ENCODE measurements at regions not wholly inside any gene's neighbourhood (a gene's known extent, or its start where the extent isn't known, plus 50 kb on each side); places are given as distances from the start of the nearest gene placed in this dataset.

DNA sequence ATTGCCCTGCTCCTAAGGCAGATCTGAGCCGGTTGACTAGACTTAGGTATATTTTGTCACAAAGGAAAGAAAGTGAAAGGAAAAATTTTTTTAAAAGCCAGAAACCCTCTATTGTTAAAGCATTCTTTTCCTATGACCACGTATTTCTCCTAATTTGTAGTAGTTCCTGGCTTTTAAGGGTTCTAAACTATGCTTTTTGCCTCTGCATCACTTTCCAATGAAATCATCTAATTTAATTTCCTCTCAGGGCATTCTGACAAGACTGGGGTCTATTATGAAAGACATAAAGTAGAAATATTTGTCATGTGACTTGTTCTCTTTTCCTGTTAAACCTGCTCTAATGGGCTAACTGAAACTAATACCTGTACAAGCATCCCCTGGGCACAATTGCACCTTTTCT is 233.0 kb upstream of the PRR20A start:
- TF ChIP-seq ARNTL (CRISPR knock-in tag; IDR thresholded peaks at IDR 0.05; ENCODE audit: borderline replicate concordance, low read depth) (no peak), ZC3H10 (CRISPR knock-in tag; IDR thresholded peaks at IDR 0.05) (no peak), ZFP3 (CRISPR knock-in tag; IDR thresholded peaks at IDR 0.05) (no peak), RARB (CRISPR knock-in tag; IDR thresholded peaks at IDR 0.05) (no peak), CREB5 (CRISPR knock-in tag; IDR thresholded peaks at IDR 0.05; ENCODE audit: low read depth) (0 out of 2 replicates have a peak, but pooled peaks have one; percentile 27), ISL1 (CRISPR knock-in tag; IDR thresholded peaks at IDR 0.05) (peak; percentile 79), ZNF565 (CRISPR knock-in tag; conservative IDR thresholded peaks at IDR 0.05; ENCODE audit: low read depth) (no peak)
- TF ChIP-seq, protein P1, sequence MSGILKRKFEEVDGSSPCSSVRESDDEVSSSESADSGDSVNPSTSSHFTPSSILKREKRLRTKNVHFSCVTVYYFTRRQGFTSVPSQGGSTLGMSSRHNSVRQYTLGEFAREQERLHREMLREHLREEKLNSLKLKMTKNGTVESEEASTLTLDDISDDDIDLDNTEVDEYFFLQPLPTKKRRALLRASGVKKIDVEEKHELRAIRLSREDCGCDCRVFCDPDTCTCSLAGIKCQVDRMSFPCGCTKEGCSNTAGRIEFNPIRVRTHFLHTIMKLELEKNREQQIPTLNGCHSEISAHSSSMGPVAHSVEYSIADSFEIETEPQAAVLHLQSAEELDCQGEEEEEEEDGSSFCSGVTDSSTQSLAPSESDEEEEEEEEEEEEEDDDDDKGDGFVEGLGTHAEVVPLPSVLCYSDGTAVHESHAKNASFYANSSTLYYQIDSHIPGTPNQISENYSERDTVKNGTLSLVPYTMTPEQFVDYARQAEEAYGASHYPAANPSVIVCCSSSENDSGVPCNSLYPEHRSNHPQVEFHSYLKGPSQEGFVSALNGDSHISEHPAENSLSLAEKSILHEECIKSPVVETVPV (CRISPR knock-in tag; IDR thresholded peaks at IDR 0.05): no peak
- peak; percentile 84 for ATAC-seq

- ATAC-seq: no peak
- TF ChIP-seq TCF4 (CRISPR knock-in tag; IDR thresholded peaks at IDR 0.05; ENCODE audit: borderline replicate concordance) (no peak), ESRRG (CRISPR knock-in tag; IDR thresholded peaks at IDR 0.05) (no peak), PPARA (CRISPR knock-in tag; IDR thresholded peaks at IDR 0.05; ENCODE audit: borderline replicate concordance) (no peak), SNAI2 (CRISPR knock-in tag; IDR thresholded peaks at IDR 0.05) (no peak), ZFP30 (CRISPR knock-in tag; IDR thresholded peaks at IDR 0.05) (no peak), BACH2 (CRISPR knock-in tag; IDR thresholded peaks at IDR 0.05; ENCODE audit: borderline replicate concordance) (no peak), ZC3H10 (CRISPR knock-in tag; IDR thresholded peaks at IDR 0.05) (no peak), GLIS3 (CRISPR knock-in tag; IDR thresholded peaks at IDR 0.05) (no peak), ISL1 (CRISPR knock-in tag; IDR thresholded peaks at IDR 0.05) (no peak), TSHZ2 (CRISPR knock-in tag; IDR thresholded peaks at IDR 0.05) (no peak), TOX (CRISPR knock-in tag; IDR thresholded peaks at IDR 0.05; ENCODE audit: borderline replicate concordance) (no peak), ZFP3 (CRISPR knock-in tag; IDR thresholded peaks at IDR 0.05) (no peak)
- TF ChIP-seq, protein P1 (CRISPR knock-in tag; IDR thresholded peaks at IDR 0.05): no peak
- TF ChIP-seq, protein P2, sequence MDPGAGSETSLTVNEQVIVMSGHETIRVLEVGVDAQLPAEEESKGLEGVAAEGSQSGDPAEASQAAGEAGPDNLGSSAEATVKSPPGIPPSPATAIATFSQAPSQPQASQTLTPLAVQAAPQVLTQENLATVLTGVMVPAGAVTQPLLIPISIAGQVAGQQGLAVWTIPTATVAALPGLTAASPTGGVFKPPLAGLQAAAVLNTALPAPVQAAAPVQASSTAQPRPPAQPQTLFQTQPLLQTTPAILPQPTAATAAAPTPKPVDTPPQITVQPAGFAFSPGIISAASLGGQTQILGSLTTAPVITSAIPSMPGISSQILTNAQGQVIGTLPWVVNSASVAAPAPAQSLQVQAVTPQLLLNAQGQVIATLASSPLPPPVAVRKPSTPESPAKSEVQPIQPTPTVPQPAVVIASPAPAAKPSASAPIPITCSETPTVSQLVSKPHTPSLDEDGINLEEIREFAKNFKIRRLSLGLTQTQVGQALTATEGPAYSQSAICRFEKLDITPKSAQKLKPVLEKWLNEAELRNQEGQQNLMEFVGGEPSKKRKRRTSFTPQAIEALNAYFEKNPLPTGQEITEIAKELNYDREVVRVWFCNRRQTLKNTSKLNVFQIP (CRISPR knock-in tag; IDR thresholded peaks at IDR 0.05; ENCODE audit: borderline replicate concordance, low read depth): no peak
Observed at GRCh38 chr13:56909896-56910600, 230.7 kb upstream of the PRR20A start.

DNA sequence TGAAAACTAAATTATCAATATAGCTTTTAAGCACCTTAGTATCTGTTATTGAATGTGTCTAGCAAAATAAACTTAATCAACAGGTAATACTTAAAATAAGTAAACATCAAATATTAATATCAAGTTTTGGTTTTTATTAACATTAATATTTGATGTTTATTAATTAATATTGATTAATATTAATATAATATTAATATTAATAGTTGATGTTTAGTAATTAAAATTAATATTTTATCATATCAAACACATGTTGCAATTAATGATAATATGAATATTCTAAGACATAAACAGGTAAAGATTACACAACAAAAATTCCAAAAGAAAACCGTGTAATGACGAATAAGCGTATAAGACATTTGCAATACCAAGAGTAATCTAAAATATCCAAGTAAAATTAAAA is 222.8 kb upstream of the PRR20A start:
- no peak for ATAC-seq
- TF ChIP-seq, protein P1 (CRISPR knock-in tag; IDR thresholded peaks at IDR 0.05): no peak
- no peak for TF ChIP-seq ESRRG (CRISPR knock-in tag; IDR thresholded peaks at IDR 0.05)
- no peak for TF ChIP-seq OSR1 (CRISPR knock-in tag; IDR thresholded peaks at IDR 0.05)
- TF ChIP-seq ZNF565 (CRISPR knock-in tag; conservative IDR thresholded peaks at IDR 0.05; ENCODE audit: low read depth): no peak
- no peak for TF ChIP-seq BACH2 (CRISPR knock-in tag; IDR thresholded peaks at IDR 0.05; ENCODE audit: borderline replicate concordance)
- TF ChIP-seq PPARA (CRISPR knock-in tag; IDR thresholded peaks at IDR 0.05; ENCODE audit: borderline replicate concordance): no peak
- TF ChIP-seq ZFP3 (CRISPR knock-in tag; IDR thresholded peaks at IDR 0.05): no peak
- TF ChIP-seq RARB (CRISPR knock-in tag; IDR thresholded peaks at IDR 0.05): no peak
